ENCODE measurements at regions not wholly inside any gene's neighbourhood (a gene's known extent, or its start where the extent isn't known, plus 50 kb on each side); places are given as distances from the start of the nearest gene placed in this dataset.
"Not testable (repeated sequence)": the region's sequence is repeated elsewhere in the genome, so short reads cannot be mapped to it uniquely, and the experiment has no call there.

DNA sequence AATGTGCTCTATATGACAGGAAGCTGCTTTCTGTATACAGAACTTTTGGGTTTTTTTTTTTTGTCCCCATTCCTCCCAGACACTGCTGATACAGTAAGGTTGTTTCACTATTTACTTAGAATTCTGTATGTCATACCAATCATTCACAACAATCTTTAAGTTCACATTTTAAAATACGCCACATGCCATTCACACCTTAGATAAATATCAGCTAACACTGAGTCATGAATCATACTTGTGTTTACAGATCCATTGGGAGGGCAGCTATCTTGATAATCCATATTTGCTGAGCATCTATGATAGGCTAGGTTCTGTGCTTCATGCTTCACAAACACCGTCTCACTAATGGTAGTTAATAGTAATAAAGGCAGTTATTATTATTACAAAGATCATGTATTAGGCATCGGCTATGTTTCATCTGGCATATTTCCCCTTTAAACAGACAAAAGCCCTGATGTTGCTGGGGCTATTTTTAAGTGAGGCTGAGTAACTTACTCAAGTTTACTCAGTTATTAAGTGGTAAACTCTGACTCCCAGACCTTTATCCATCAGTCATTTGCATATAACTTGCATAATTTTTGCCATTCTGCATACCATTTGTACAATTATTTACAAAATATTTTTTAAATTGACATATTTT is 152.2 kb upstream of the HMHB1 start:
- FAIRE-seq = peak; percentile 96

DNA sequence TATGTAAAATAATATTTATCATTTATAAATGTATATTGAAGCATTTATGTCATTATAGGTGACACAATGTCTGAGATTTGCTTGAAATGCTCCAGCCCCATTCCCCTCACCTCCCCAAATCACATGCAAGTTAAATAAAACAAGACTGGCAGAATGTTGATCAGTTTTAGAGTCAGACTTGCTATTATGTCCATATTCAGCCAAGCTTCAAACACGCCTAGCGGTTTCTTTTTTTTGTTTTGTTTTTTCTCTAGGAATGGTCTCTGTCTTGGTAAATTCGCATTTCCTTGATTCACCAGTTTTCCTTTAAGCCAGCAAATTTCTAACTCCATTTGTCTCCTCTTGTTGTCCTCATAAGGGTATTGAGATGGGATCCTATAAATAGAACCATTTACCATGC is 153.0 kb upstream of the HMHB1 start:
- FAIRE-seq = no peak

DNA sequence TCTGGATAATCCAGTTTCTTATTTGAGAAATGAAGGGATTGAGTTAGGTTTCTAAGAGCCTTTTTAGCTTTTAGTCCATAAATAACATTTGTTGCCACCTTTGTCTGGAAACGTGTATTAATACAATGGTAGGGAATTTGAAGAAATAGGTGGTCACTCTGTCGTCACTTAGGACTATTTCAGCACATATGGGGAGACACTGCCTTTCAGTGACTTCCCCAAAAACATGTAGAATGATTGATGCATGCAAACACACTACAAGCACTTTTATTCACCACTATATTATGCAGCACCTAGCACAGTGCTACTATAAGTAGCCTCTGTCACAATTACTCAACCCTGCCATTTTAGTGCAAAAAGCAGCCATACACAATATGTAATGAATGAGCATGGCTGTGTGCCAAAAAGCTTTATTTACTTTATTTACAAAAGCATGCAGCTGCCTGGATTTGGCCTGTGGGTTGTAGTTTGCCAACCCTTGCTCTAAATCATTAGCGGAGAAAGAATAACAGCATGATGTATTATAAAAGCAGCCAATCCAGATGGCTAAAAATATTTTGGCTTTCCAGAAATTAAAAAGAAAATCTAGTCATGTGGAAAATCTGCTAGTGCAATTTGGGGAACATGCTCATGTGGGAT is 154.2 kb upstream of the HMHB1 start:
- FAIRE-seq = no peak

DNA sequence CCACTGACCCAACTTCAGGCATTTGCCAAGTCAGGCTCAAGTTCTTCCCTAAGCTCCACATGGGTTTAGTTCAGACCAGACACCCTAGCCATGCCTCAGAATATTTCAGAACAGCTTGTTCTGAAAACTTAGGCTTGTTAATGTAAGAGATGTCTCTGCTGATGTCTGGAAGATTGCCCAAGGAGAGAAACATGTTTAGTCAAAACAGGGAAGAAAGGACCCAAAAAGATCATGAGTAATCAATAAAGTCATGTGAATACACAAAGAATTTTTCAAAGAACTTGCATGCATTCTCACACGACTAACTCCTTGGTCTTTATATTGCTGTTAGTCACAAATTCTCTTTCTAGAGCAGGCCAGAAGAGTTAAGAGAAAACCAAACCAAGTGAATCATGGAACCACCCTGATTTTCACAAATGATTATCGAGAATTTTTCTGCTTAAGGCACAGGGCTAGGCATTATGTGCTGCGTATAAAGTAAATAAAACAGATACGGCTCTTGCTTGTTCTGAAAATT is 158.1 kb upstream of the HMHB1 start:
- FAIRE-seq = no peak

DNA sequence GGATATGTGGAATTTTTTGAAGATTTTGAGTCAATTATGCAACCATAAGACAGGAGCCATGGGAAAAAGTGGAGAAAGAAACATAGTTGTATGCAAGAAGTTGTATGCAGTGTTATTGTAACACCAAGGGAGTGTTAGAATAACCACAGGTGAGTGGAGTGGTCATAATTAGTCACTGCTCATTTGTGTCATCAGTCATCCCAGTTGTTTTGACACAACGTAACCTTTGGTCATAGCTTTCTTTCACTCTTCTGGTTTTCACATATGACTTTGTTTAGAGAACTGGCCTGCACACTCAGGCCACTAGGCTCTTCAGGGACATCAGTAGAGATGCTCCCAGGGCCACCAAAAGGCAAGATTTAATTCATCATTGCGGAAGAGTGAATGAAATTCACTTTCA is 158.7 kb upstream of the HMHB1 start:
- no peak for FAIRE-seq

DNA sequence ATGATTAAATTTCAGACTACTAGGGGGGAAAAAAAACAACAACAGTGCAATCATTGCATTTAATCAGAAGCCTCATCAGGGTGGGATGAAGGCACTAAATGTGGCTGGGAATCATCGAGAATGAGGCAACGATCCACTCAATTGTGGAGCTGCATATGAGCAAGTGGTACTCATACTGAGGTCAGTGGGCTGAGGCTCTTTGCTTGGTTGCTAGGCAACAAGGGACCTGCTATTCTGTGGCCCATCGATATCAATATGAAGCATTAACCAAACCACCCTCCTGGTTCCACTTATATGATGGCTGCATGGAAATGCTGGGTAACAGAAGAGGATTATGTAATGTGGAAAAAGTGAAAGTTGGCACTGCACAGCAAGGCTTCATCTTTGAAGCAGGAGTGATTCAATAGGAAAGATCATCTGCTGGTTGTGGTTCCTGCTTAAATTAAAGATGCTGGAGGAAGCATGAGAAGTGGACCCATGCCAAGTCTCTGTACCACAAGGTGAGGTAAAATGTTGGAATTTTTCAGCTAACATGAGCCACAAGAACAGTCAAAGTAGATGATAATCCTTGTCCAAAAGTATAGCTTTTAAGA is 159.8 kb upstream of the HMHB1 start:
- FAIRE-seq = no peak

DNA sequence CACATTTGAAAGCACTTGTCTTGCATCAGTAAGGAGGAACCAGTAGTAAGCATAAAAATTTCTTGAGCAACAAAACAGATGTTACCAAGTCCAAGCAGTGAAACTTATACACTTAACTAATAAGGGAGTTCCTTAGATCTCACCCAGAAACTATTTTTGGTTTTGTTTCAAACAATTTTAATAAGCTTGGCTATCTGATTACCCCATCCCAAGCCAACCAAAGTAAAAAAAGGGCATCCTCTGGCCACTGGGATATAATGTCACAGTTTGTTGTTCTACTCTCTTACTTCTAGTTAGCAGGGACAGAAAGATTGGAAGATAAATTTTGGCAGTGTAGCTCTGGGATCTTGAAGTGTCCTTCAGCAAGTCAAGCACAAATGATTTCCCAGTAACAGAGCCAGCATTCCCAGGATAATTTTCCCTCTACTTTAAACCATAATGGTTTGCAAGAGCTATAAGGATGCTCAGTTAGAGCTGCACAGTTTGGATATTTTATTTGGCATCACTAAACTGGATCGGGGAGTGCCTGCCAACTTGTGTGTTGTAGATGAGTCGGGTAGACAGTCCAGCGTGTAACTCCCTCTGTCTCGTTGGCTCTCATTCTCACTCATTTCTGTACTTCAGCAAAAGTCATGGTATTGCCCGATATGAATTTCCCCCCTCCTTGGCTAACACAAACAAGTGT is 161.9 kb upstream of the HMHB1 start:
- no peak for FAIRE-seq

DNA sequence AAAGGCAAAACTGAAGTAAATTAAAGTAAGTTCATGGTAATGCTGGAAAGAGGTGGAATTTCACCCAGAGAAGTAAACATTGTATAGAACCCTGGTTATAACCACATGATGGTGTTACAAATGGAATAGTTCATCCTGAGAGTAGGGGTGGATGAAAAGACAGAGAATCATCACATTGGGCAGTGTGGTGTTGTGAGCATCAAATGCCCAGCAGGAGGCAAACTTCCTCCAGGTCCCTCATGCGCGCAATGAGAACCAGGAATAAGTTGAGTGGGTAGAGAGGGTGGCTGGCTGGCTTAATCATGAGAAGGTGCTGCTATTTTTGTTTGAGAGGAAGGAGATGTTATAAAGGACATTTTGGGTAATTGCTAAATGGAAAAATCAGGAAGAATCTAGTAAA is 163.3 kb upstream of the HMHB1 start:
- FAIRE-seq = no peak

DNA sequence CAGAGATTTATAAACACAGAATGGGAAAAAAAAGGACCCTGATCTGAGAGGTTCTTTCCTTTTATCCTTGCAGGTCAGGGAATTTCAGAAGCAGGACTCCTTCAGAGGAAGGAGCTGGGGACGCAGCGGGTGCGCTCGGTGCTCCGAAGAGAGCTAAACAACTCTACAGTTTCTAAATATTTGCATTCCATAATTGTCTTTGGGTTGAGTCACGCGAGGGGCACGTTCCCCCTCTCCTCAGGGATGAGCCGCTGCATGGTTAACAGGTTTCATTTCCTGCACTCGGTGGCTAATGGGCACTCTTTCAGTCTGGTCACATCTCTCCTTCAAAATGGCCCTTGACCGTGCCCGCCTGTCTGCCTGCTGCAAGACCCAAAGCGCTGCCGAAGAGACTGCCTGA is 165.0 kb upstream of the HMHB1 start:
- FAIRE-seq = no peak

DNA sequence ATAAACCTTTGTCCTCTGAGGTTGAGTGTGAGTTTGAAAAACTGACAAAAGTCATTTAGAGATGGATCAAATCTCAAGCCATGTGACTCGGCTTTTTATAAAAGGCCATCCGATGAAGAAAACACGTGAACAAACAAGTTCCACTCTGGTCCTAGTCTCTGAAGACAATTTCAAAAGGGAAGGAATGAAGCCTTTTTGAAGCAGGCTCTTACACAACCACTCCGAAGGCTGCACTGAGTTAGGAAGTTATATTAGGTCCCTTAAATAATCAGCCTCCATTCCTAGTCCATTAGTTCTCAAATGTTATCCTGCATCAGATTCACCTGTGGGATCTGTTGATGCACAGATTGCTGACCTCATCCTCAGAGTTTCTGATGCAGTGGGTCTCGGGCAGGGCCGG is 166.6 kb upstream of the HMHB1 start:
- FAIRE-seq = no peak

DNA sequence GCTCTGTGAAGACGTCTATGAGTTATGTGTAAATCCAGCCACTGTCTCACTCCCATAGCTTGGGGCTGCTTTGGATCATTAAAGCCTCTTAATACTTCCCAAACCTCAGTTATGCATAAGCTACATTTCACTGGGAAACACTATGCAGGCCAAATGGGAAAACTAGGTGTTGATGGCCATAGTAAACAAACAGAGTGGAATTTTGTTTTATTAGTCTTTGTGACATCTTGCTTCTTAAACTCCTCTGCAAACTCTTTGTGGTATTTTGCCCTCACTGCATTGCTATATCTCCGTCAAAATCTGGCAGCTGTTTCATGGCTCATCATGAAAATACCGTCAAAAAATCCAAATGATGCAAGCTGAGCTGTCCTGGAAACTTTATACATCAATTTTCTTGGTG is 167.2 kb upstream of the HMHB1 start:
- no peak for FAIRE-seq

DNA sequence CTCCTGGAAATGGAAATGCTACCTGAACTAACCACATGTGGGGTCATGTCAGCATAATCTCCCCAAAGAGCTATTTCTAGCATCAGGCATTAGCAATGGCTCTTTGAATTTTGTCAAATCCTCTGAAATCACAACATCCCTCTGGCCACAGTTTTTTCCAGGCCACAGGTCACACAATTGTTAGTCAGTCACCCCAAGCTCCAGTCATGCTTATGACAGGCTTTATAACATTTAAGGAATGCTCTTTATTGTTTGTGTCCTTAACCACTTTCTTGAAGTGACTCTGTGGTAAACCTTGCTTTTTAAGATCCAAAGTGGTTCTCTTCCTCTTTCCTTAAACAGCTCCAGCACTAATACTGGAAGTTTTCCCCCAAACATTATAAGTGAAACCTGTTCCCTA is 169.2 kb upstream of the HMHB1 start:
- FAIRE-seq = no peak

DNA sequence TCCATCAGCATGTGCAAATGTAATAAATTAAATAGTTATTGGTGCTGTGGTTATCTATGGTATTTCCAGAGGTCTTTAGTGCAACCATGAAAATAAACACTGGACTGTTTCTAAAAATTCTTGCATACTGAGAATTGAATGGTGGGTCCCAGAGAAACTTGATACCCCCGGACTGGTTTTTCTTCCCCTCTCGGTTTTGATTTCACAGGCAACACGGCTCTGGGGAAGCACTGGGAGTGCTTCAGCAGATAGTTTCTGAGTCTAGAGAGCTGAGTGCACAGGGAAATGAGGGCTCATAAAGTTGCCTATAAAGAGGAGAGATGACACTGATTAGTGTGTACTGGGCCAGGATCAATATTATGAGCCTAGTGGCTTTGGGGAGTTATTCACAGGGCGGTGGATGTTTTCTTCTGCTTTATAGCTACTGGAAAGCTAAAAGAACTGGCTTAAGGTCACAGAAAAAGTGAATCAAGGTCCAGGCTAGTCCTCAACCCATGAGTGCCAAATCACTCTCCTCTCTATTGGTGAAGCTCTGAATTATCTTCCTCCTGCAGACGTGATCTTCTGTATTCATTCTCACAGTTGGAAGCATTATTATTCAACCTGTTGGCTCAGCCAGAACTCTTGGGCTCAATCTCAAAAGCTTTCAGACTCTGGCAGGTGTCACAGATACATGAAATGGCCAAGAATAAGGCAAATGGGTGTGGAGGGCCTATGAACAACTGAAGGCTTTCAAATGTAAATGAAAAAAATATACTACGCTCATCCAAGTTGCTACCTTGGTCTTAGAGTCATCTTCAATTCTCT is 170.2 kb upstream of the HMHB1 start:
- FAIRE-seq = no peak

DNA sequence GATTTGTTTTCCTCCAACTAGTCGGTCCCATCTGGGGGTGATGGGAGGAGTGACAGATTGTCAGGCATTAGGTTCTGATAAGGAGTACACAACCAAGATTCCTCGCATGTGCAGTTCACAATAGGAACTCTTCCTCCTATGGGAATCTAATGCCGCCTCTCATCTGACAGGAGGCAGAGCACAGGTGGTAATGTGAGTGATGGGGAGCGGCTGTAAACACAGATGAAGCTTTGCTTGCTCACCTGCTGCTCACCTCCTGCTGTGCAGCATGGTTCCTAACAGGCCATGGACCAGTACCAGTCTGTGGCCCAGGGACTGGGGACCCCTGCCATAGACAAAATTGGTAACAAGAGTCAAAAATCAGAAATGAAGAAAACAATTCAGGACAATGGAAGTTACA is 173.3 kb upstream of the HMHB1 start:
- FAIRE-seq = no peak

DNA sequence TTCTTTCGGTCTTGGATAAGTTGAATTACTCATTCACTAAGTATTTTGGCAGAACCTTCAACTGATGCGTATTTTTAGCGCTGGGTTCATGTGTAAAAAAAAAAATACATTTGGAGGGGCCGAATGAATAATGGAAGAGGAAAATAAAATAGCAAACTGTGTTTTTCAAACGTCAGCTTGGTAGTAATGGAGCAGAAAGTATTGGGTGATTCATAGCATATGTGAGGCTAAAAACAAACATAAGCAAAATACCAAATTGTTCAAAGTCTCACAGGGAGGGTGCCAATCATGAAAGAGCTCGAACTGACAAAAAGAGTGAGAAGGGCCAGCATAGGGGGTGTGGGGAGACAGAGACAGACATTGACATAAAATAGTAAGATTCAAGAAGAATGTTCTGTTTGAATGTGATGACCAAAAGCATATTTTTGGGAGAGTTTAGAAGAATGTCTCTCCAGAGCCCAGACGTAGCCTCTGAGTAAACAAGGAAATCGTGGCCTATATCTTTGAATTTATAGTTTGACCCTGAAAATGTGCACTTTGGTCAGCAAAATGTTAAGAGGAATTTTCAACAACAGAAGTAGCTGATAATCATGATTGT is 174.9 kb upstream of the HMHB1 start:
- FAIRE-seq = no peak

DNA sequence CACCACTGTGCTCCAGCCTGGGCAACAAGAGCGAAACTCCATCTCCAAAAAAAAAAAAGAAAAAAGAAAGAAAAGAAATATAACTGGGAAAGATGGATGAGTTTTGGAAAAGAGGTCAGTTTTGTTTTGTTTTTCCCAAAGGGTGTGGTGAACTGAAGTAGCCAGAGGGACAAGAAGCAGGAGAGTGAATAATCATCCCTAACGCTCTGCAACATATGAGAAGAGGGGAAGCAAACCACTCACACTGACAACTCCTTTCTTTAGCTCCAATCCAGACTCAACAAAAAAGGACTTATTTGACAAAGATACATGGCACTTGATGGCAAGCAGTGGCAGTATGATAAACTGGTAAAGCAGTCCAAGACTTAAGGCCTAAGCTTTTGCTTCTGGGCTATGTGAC is 176.1 kb upstream of the HMHB1 start:
- no peak for FAIRE-seq

DNA sequence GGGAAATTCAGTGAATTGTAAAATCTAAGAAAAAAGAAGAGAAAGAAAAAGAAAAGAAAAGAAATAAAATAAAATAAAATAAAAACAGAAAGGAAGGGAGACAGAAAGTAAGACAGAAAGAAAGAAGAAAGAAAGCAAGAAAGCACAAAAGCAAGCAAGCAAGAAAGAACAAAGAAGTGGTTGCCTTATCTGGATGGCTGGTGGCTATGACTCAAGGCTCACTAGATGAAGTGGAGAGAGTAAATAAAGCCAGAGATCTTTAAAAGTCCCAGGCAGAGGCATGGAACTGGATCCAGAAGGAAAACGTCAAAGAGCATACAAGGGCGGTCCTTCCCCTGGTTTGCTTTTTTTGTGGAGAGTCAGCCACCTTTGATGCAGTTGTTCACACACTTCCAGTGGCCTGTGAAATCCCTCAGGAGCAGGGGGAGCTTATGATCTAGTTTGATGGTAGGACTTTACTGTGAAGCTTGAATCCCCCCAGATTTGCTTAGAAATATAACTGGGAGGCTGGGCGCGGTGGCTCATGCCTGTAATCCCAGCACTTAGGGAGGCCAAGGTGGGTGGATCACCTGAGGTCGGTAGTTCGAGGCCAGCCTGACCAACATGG is 176.7 kb upstream of the HMHB1 start:
- FAIRE-seq = peak; percentile 99

DNA sequence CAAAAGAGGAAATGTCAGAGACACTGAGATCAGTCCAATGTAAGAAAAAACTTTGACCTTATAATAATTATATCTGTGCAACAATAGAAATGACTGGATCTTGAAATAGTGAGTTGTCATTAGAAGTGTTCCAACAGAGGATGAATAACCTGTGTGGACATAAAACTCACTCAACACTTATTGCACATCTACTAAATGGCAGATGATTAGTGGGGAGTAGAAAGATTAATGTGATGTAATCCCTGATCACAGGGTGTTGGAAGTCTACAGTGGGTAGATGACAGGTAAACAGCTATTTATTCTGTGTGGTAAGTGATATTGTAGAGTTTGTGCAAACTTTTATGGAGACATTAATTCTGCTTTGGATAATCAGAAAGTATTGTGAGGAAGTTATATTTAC is 177.3 kb upstream of the HMHB1 start:
- FAIRE-seq = no peak

DNA sequence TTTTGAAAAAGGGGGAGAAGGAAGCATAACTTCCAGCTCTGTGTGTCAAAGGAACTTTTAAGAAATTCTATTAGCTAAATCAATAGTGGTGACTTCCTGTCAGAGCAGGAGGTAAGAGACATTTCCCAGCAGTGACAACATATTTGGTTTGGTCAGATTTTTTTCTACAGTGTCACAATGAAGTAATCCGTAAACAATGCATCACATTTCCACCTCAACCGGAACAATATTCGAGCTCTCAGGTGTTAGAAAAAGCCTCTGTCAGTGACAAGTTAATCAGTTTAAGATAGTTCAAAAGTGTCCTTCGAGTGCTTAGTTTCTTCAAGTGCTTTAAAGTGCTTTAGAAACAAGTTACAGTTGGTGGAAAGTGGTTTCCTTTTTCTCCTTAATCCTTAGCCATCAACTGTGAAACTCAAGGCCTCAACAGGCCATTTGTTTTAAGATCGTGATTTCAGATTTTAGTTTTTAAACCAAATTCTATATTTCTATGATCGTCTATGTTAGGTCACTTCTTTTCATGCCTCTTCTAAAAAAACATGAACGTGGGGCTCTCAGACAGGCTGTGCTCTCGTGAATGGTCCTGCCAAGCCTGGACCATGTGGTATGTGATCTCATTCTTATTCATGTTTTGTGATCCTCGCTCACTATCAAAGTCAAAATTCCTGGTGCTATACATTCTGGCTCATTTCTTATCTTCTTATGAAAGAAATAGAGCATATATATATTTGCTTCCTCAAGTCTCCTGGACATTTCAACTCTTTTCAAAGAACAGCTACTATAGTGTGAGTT is 181.9 kb upstream of the HMHB1 start:
- peak; percentile 88 for FAIRE-seq

DNA sequence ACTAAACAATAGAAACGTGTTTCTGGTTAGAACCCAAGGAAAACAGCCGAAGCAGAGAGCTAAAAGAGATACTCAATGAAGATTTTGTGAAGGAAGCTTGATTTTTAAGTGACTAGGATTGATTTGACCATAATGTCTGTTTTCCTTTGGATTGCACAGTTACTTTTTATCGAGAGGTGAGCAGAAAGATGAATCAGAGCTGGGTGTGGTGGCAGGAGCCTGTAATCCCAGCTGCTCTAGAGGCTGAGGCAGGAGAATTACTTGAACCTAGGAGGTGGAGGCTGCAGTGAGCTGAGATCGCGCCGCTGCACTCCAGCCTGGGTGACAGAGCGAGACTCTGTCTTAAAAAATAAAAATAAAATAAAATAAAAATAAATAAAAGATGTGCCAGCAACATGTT is 186.9 kb upstream of the HMHB1 start:
- FAIRE-seq = not testable (repeated sequence)

DNA sequence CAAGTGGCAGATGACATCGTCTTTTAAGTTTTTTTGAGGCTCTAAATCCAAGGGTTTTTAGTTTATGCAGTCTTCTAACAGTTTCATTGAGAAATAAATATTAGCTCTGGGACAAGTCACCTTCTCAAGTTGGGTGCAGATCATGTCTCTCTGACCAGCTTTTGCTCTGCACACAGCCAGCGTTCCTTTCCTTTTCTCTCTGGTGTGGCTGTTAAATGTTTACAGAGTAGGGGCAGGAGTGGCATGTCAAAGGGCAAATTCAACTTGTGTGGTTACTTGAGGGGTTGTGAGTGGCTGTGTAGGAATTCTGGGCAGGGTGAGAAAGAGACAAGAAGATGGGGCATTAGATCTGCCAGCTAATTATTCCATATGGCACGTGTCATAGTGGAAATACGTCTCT is 187.5 kb upstream of the HMHB1 start:
- no peak for FAIRE-seq
